ENCODE measurements at regions not wholly inside any gene's neighbourhood (a gene's known extent, or its start where the extent isn't known, plus 50 kb on each side); places are given as distances from the start of the nearest gene placed in this dataset.

GRCh38 chr1:232893481-232894313 lies 56.7 kb upstream of the NTPCR start:
- no peak for DNase-seq

DNA sequence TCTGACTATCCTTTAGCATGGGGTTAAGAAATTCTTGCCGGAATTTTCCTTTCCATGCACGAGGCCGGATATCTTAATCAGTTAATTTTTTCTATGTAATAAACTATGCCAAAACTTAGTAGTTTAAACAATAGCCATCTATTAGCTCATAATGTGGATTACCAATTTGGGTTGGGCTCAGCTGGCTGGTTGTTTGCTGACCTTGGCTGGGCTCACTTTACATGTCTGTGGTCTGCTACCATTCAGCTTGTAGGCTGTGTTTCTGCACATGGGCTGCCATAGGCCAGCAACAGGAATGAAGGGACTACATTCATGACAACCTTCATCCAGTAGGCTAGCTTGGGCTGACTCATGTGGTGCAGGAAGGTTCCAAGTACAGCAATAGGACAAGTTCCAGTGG lies 56.0 kb upstream of the NTPCR start:
- no peak for DNase-seq

DNA sequence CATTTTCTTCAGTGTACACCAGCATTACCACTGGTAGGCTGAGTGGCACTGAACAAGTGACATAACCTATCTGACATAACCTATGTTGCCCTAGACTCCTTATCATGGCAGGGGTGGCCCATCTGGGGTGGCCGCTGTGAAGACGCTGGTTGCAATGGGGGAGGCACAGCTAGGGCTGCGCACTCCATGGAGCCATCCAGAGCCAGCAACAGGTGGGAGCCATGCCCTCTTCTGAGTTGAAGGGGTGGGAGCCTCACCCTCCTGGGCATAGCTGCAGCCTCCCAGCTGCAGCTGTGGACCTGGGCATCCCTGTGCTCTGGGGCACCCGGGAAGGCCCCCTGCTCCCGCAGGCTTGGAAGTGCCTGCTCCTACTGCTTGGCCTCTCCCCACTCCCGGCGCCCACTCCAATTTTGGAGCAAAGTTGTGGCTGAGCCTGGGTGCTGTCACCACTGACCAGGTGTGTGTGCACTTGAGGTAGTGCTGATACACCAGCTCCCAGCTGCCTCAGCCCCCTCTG lies 52.4 kb upstream of the NTPCR start:
- DNase-seq, result no peak

DNA sequence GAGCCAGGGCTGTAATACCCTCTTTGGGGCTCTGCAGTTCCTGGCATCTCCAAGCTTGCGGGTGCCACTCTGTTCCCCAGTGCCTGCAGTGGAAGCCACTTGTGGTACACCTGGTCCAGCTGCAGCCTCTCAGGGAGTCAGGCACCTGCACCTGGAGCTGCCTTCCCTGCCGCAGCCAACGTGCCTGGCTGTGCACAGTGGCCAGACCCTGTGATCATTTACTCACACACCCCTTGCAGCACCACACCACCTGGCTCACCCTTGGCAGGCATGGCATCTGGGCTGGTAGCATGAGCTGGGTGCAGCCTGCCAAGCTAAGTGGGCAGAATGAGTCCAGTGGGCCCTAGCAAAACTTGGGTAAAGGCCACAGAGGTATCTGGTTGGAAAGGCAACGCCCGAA lies 51.1 kb upstream of the NTPCR start:
- DNase-seq, result no peak

GRCh38 chr1:232899839-232900238 lies 50.6 kb upstream of the NTPCR start:
- DNase-seq, result no peak

Measured in suppressor macrophage treated with lipopolysaccharide for 1 hour (primary cell).